Stimulated activated CD4-positive, alpha-beta T cell treated with anti-CD3 and anti-CD28 coated beads, Interleukin-15, amount 100 ng/mL, for 24 hours (primary cell): ENCODE measurements at regions not wholly inside any gene's neighbourhood (a gene's known extent, or its start where the extent isn't known, plus 50 kb on each side); places are given as distances from the start of the nearest gene placed in this dataset.
"Not testable (repeated sequence)": the region's sequence is repeated elsewhere in the genome, so short reads cannot be mapped to it uniquely, and the experiment has no call there.

Experiments
- DNase-seq: peaks from one replicate; pipeline ENCODE4 v3.0.0-alpha.2; 2020

DNA sequence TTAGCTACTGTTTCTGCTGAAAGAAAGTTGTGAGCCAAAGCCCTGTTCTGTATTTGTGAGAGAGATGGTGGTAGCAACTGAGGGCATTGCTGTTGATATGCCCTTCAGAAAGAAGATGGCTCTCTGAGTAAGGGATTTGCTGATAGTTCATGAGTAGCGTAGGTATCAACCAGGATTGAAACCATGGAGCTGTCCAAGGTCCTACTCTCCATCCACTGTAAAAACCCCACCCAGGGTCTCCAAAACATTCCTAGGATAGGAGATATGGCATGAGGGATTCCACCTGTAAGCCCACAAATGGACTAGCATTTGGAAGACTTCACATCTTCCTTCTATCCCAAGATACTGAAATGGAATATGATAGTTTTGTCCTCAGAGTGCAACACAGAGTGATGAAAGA is 277.1 kb upstream of the PRKX start:
- DNase-seq: no peak

DNA sequence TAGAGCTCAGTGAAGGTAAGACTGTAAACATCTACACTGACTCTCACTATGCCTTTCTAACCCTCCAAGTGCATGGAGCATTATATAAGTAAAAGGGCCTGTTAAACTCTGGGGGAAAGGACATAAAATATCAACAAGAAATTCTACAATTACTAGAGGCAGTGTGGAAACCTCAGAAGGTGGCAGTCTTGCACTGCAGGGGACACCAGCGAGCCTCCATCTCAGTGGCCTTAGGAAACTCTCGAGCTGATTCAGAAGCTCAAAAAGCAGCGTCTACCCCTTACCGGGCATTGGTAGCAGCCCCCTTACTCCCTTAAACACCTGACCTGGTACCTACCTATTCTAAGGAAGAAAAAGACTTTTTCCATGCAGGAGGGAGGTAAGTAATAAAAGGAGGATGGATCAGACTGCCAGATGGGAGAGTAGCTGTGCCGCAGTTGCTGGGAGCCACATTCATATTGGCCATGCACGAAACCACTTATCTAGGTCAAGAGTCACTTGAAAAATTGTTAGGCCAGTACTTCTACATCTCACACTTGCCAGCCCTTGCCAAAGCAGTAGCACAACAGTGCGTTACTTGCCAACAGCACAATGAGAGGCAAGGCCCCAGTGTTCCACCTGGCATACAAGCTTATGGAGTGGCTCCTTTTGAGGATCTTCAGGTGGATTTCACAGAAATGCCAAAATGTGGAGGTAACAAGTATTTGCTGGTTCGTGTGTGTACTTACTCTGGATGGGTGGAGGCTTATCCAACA is 258.8 kb upstream of the PRKX start:
- not testable (repeated sequence) for DNase-seq

DNA sequence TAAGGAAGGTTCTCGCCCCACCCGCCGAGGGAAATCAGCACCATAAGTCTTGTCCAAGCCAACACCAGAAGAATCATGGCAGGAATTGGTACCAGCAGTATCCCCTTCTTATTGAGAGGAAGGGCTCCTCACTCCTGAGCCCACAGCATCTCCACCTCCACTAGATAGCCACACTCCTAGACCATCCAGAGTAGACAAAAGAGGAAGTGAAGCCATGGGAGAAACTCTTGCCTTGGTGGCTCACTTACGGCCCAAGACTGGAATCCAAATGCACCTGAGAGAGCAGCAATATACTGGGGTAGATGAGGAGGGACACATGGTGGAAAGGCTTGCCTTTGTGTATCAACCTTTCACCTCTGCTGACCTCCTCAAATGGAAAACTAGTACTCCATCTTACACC is 255.3 kb upstream of the PRKX start:
- DNase-seq: no peak

DNA sequence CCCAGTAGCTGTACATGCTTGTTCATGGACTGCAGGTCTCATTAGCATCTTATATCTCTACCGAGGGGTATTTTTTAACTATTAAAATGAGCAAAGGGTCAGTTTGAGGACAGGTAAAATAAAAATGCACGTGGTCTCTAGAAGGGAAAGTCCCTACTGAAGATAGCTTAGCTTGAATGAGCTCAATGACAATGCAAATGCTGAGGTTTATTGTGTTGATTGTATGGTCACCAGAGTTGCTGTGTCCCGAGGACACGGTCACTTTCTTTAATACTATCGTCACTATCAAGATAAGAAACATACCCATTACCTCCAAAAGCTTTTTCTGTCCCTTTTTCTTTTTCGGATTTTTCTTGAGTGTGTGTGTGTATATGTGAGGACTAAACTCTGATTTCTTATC is 250.5 kb upstream of the PRKX start:
- DNase-seq: no peak

DNA sequence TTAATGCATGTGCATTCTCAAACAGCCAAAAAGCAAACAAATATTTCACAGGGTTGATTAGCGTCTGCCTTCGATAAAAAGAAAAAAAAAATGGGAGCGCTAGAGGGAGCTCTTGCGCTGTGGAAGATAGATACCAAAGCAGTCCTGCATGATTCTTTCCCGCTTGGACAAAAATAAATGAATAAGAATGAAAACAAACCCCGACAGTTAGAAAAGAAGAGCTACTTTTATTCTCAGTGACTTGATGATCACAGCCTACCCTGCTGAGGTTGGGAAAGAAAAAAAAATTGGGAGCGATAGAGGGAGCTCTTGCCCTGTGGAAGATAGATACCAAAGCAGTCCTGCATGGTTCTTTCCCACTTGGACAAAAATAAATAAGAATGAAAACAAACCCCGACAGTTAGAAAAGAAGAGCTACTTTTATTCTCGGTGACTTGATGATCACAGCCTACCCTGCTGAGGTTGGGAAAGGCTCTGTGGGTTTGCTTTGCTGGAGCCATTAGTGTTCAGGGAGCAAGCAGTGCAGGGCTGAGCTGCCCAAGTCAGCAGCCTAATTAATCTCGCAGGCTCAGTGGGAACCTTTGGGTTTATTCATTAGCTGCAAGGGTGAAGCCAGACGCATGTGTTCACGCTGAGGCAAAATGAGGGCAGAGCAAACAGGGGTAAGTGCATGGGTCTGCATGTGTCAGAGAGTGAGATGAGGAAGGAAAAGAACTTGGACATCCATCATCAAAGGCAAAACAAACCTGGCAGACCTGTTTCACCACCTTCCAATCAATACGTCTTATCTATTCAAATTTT is 249.3 kb upstream of the PRKX start:
- no peak for DNase-seq

DNA sequence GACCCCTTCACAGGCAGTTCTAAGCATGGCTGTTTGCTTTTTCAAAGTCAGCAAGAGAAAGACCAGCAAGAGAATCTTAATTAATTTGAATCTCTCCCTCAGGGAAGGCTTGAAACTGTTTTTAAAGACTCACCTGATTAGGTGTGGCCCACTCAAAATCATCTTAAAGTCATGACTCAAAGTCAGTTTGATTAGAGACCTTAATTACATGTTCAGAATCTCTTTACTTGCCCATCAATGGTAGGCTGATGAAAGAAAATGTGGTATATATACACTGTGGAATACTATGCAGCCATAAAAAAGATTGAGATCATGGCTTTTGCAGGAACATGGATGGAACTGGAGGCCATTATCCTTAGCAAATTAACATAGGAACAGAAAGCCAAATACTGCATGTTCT is 247.5 kb upstream of the PRKX start:
- DNase-seq: no peak

DNA sequence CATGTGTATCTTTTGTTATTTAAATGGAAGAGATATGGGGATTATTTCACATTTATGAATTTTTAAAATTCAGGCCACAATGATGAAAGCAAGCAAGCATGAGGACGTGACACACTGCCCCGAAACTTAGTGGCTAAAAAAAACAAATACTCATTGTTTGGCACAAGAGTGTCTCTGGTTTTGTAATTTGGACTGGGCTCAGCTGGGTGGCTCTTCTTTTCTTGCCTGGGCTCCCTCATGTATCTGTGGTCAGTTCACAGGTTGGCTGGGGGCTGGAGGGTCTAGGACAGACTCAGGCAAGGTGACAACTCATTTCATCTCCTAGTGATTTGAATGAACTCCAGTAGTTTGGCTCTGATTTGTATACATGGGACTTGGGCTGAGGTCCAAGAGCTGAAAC is 238.4 kb upstream of the PRKX start:
- DNase-seq: no peak

DNA sequence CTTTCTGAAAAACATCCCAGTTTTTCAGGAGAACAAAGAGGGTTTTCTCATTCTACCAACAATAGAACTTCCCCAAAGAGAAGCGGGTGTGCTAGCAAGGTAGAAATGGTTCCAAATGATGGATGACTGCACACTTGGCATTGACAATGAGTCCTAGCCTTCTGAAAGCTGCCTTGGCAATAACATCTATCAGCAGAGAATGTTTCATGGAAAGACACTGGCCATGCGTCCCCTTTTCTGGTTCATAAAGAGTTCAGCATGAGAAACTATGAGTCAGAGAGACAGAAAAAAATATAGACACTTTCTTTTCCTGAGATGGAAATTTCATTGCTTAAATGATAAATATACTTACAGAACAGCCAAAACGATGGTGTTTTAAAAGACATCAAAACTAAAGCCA is 236.9 kb upstream of the PRKX start:
- no peak for DNase-seq

DNA sequence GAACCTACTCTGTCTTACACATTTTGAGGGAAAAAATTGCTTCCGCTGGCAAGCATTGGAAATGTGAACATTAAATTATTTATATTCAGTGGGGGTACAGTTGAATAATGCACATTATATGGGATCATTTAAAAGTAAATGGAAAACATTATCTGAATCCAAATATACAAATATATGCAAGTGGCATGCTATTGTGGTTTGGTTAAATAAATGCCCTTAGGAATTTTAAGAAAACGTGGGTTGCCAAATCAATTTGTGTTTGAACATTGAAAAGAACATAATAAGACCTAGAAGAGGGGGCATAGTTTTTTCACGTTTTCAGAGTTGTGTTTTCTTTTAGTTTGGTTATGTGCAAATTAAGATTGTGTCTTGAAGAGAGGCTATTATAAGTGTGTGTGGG is 230.5 kb upstream of the PRKX start:
- no peak for DNase-seq

DNA sequence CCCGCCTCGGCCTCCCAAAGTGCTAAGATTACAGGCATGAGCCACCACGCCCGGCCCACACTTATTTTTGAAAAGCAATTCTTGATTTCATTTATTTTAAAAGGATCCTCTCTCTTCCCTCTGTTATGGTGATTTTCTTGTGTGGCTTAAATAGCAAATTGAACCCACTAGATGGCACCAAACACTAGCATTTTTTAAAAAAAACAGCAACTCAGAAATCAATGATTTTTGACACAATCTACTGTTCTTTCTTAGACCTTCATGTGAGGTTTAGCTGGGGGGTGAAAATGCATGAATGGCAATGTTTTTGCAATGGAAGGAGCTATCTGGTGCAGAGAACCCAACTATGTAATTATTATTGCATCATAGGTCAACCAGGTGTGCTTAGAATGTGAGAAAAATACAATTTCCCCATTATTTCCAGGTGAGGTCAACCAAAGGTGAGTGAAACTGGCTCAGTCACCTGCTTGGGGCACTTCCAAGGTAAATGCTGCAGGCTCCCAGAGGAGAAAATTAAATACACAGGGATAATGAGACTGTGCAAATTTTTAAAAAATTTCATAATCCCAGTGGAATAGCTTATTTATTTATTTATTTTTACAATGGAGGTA is 226.7 kb upstream of the PRKX start:
- DNase-seq: no peak

DNA sequence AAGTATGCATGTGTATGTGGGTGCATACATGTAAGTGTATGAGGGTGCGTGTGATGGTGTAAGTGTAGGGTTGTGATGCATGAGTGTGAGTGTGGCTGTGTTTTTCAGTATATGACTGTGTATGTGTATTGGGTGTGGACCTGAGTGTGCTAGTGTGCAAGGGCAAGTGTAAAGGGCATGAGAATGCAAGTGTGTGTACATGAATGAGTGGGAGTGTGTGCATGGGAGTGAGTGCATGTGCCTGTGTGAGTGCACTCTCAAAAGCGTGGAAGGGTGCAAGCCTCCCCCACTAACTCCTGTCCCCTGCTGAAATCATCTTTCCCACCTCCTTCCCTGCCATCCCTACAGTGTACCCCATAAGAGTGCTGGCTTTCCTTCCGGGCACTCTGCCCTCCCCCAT is 225.1 kb upstream of the PRKX start:
- DNase-seq: no peak

DNA sequence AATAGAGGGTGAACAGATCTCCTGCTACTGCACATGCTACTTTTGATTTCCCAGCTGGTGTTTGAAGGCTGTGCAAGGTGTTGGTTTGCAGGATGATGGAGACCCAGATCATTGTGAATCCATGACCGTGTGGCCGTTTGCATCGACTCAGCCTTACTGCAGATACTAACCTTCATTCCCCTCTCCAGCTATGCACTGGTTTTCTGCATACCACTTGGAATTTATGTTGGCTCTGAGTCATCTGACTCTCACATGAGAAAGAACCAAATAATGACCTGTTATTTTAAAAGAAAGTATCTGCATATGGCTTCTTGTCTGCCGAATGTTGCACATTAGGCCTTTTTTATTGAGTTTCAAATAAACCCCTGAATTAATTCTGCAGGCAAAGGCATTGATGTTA is 221.7 kb upstream of the PRKX start:
- not testable (repeated sequence) for DNase-seq

DNA sequence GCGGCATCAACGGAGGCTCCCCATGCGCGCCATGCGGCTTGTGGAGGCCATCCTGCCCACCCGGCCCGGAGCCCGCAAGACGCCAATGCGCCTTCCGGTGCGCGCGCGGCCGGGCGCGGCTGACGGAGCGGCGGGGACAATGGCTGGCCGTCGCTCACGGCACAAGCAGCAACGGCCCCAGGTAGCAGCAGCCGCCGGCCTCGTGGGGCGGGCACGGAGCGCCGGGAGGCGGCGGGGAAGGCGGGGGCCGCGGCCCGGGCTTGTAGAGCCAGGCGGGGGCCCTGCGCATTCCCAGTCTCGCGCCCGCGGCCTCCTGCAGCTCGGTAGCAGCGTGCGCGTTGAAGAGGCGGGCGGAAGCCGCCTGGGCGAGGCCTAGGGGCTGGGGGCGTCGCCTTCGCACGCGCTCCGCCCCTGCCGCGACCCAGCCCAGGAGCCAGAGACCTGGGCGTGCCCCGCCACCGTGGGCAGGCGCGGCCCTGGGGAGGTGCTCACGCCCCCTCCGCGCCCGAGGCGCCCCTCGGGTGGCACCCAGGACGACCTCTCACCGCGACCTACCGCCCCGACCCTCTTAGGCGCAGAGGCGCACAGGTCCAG is 207.1 kb upstream of the PRKX start:
- not testable (repeated sequence) for DNase-seq

DNA sequence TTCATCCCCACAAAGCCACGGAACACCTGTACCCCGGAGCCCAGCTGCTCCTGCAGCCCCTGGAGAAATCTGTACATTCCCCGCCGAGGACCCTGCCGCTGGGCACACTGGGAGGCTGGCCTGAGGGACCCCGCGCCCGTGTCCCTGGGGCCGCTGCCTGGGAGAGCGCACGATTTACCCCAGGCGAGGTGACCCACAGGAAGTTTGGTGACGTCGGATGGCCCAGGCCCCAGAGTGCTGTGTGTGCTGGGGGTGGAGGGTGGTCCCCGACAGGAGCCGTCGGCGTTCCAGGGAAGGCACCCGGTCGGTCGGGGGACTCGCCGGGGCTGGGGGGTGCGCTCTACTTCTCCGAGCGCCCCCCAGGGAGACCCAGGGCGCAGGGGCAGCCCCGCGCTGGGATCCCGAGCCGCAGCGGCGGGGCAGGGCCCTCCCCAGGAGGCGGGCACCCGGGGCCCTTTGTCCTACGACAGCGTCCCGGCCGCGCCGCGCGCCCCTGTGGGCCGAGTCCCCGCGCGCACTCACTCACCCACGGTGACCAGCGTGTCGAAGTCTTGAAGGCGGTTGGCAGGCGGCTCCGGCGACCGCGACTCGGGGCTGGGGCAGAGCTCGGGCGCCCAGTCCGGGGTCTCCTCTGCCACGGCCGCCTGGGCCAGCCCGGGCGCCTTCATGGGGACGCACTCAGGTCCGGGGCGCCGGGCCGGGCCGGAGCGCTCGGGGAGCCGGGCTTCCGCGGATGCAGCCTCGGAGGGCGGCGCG is 206.4 kb upstream of the PRKX start:
- not testable (repeated sequence) for DNase-seq

DNA sequence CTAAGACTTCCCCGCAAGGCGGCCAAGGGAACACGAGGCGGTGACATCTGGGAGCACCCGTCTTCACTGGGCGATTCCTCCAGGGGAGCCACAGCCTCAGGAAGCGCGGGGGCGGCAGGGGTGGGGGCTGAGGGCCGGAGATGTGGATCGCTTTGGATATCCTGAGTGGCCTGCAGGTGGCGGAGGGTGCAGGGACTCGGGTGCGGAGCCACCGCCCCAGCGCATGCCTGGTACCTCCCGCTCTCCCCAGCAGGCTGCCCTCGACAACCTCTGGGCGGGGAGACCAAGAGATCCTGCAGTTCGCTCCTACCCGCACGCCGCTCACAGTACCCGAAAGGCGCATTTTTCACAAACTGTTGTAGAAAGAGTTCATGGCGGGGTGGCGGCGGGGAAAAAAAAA is 201.4 kb upstream of the PRKX start:
- not testable (repeated sequence) for DNase-seq

DNA sequence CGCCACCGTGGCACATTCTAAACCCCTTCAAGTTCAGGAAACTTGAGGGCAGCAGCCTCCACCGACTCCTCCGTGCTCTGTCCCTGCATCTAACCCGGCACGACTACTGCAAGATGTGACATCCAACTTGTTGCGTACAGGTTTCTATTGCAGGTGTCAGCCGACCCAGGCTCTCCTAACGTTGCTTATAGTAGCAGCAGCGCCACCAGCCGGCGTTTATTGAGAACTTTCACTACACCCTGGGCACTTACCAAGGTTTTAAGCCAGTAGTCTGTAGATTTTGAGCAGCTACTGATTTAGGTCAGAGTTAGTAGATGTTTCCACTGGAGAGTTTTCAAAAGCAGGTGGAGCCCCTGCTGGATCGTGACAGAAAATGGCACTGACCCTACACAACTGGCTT is 200.6 kb upstream of the PRKX start:
- DNase-seq: not testable (repeated sequence)

DNA sequence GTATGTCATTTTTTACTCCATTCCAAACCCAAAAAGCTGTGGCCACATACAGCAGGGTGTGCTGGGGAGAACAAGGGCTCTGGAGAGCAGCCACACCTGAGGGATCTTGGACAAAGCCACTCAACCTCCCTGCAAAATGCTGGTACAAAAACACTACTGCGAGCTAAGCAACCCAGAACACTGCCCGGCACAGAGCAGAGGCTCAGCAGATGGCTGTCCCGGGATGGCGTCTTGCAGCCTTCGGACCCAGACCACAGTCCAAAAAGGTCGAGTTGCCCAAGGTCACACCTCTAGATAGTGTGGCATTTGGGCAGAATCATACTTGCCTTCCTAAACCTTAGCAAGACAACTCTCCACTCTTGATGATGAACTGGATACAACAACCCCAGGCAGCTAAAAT is 197.6 kb upstream of the PRKX start:
- not testable (repeated sequence) for DNase-seq

DNA sequence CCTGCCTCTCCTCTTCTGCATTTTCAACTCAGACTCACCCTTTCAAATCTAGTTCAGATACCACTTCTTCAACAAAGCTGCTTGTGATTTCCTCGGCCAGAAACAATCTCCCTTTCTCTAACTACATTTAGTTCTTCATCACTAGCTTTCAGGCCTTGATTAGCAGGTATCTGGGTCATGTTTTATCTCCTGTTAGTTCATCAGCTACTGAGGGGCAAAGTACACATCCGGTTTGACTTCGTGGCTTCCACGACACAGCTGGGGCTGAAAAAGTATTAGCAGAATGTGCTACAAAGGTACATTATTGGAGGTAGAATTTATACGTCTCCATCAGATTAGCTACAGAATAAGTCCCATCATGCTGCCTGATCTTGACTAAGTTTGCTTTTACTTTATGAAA is 197.2 kb upstream of the PRKX start:
- DNase-seq: not testable (repeated sequence)

DNA sequence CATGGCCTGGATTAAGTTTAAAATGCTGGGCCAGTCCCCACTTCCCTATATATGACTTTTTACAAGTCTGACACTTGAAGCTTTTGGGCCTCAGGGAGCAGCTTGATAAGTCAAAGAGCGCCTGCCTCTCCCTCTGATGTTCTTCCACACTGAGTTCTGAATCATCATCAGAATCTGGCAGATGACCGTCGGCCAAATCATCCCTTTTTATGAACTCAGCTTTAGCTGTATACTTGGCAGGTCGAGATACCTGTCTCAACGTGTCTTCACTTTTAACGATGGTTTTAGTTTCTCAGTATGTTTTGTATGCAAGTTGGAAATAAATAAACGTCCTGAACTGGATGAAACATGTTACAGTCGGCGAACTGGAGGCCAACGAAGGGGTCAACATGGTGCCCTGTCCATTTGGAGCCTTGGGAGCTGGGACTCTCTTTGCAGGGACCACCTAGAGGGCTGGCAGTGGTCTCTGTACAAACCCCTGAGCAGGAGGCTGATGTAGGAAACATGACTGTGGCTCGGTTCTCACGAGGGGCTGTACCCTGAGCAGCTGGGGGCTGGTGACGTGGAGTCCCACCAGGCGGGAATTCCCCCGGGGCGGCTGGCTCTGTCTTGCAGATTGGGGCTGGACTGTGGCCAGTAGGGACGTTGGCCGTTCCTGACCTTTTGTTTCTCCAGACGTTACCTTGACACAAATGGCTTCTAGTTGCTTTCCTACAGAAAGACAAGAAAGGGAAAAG is 192.2 kb upstream of the PRKX start:
- DNase-seq: not testable (repeated sequence)

DNA sequence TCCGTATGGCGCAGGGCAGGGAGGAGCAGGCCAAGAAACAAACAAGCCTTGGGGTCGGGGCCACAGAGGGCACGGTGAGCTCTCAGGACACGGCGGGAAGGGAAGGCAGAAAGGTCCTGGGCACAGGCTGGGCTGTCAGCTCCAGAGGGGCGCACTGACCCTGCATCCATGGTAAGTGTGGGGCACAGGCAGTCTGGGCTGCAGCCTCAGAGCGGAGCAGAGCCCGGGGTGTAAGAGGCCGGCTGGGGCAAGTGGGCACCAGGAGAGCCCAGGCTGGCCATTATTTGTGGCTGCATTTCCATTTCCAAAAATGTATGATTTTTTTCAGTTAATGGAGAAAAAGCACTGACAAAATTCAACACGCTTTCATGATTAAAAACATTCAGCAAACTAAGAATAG is 188.8 kb upstream of the PRKX start:
- DNase-seq: not testable (repeated sequence)

DNA sequence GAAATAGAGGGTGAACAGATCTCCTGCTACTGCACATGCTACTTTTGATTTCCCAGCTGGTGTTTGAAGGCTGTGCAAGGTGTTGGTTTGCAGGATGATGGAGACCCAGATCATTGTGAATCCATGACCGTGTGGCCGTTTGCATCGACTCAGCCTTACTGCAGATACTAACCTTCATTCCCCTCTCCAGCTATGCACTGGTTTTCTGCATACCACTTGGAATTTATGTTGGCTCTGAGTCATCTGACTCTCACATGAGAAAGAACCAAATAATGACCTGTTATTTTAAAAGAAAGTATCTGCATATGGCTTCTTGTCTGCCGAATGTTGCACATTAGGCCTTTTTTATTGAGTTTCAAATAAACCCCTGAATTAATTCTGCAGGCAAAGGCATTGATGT is 183.3 kb upstream of the PRKX start:
- not testable (repeated sequence) for DNase-seq

DNA sequence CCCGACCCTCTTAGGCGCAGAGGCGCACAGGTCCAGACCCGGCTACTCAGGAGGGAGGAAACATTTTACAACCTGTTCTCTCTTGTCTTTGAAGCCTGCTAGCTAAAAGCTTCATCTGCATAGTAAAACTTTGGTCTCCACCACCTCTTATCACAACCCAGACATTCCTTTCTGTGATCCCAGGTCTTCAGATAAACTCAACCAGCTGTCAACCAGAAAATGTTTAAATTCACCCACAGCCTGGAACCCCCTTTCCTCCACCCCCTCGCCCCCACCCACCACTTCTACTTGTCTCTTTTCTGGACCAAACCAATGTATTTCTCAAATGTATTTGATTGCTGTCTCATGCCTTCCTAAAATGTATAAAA is 169.1 kb upstream of the PRKX start:
- not testable (repeated sequence) for DNase-seq
